ENCODE measurements at regions not wholly inside any gene's neighbourhood (a gene's known extent, or its start where the extent isn't known, plus 50 kb on each side); places are given as distances from the start of the nearest gene placed in this dataset.

DNA sequence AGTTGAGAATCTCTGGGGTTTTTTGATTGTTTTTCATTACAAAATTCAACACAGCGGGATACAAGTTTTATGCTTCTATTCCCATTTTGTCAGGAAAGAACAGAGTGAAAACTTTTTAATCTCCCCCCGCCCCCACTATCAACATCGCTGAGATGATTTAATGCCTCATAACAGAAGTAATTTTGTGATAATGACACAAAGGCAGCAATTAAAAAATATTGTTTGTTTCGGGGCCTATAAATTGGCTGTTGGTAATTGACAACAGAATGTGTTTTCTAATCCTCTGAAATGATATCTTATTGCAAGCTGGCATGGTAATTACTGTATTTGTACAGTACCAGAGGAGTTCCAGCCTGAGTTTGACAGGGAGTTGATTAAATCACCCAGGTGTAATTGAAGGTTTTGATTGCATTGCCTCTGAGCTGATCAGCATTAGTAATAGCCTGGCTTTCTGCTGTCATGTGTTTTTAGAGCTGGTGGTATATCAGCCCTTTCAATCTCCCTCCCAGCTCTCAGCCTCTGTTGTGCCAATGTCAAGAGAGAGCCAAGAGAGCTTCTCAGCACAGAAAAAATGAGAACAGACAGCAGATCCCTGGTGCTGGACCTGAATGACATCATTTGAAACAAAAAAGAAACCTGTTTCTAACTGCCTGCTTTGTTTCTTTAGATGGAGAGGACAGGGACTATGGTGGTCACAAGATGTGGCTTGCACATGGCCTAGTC is 265.1 kb downstream of the FAM76B start:
- no peaks in the 10 kb centered on the region for H3K36me3 ChIP-seq (ENCODE audit: control insufficient read depth in 2 of 2, extremely low read depth in 1 of 2, insufficient read depth in 2 of 2, low read length in 2 of 2)
- H3K9ac ChIP-seq (replicated peaks; ENCODE audit: extremely low read depth, insufficient read depth, low read length): no peak overlapping the region
- no peak overlapping the region for H3K27ac ChIP-seq (ENCODE audit: insufficient read depth, low read depth, low read length)
- TF ChIP-seq EZH2 (IDR thresholded peaks at IDR 0.05; ENCODE audit: borderline replicate concordance, low read depth, low read length, severe bottlenecking): no peak
- TF ChIP-seq, protein P1, sequence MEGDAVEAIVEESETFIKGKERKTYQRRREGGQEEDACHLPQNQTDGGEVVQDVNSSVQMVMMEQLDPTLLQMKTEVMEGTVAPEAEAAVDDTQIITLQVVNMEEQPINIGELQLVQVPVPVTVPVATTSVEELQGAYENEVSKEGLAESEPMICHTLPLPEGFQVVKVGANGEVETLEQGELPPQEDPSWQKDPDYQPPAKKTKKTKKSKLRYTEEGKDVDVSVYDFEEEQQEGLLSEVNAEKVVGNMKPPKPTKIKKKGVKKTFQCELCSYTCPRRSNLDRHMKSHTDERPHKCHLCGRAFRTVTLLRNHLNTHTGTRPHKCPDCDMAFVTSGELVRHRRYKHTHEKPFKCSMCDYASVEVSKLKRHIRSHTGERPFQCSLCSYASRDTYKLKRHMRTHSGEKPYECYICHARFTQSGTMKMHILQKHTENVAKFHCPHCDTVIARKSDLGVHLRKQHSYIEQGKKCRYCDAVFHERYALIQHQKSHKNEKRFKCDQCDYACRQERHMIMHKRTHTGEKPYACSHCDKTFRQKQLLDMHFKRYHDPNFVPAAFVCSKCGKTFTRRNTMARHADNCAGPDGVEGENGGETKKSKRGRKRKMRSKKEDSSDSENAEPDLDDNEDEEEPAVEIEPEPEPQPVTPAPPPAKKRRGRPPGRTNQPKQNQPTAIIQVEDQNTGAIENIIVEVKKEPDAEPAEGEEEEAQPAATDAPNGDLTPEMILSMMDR (IDR thresholded peaks at IDR 0.05; ENCODE audit: extremely low read depth in 1 of 2, insufficient read depth in 1 of 2, low read depth in 1 of 2, low read length in 2 of 2): no peak
- TF ChIP-seq FOS (IDR thresholded peaks at IDR 0.05; ENCODE audit: borderline replicate concordance, insufficient read depth, low read length): no peak
- TF ChIP-seq MYC (IDR thresholded peaks at IDR 0.05; ENCODE audit: low read depth, low read length): no peak
- no peak for TF ChIP-seq JUN (IDR thresholded peaks at IDR 0.05; ENCODE audit: borderline replicate concordance, insufficient read depth, insufficient read length, low read depth)
- no peak for TF ChIP-seq POLR2AphosphoS5 (IDR thresholded peaks at IDR 0.05; ENCODE audit: insufficient read depth, low read depth, low read length)
- TF ChIP-seq, protein P2, sequence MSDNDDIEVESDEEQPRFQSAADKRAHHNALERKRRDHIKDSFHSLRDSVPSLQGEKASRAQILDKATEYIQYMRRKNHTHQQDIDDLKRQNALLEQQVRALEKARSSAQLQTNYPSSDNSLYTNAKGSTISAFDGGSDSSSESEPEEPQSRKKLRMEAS (IDR thresholded peaks at IDR 0.05; ENCODE audit: insufficient read depth, insufficient read length): no peak
- TF ChIP-seq POLR2A (IDR thresholded peaks at IDR 0.05; ENCODE audit: low read depth, low read length): no peak
- TF ChIP-seq GATA2 (IDR thresholded peaks at IDR 0.05; ENCODE audit: insufficient read depth, insufficient read length, low read depth, low read length): no peak
- DNase-seq (ENCODE audit: low read depth, low spot score): no peak
- H3K79me2 ChIP-seq (ENCODE audit: control insufficient read depth, insufficient read depth, low read length): no peaks in the 10 kb centered on the region
- intact Hi-C loops (cut with micrococcal nuclease) (no loop called here), dilution Hi-C loops (cut with MboI; ENCODE audit: extremely low pct_ligation_motif_present, low sequenced_read_pairs) (no loop called here)
- CTCF ChIA-PET: interaction anchor here (0.7 to 1.3 kb wide), 2 partner anchors 8 to 13 kb away, joined by 3 read pairs; no protein-coding TSS in a partner anchor
- no peaks in the 10 kb centered on the region for H3K9me1 ChIP-seq (replicated peaks; ENCODE audit: control insufficient read depth, extremely low read depth, insufficient read depth, low read length)
- FAIRE-seq: no peak
- H2AFZ ChIP-seq (ENCODE audit: low read depth, low read length): no peak overlapping the region
- POLR2A ChIA-PET: no interaction called here
- no peaks in the 10 kb centered on the region for H3K9me3 ChIP-seq (replicated peaks; ENCODE audit: control insufficient read depth, insufficient read depth, low read length)
- H3K27me3 ChIP-seq (ENCODE audit: control insufficient read depth in 2 of 2, insufficient read depth in 2 of 2, low read length in 2 of 2): no peaks in the 10 kb centered on the region
- no peaks in the 10 kb centered on the region for H3K4me1 ChIP-seq (ENCODE audit: control insufficient read depth, extremely low read depth, insufficient read depth, low read length)
- H3K4me3 ChIP-seq (replicated peaks in 1 of 3; ENCODE audit: insufficient read depth in 1 of 3, low read depth in 1 of 3, low read length in 3 of 3): no peak overlapping the region
- no peak overlapping the region for H3K4me2 ChIP-seq (ENCODE audit: insufficient read depth, low read length)
- no TSS peak for BruUV-seq (replicated peaks)
- H4K20me1 ChIP-seq (replicated peaks; ENCODE audit: control insufficient read depth, extremely low read depth, insufficient read depth, low read length): no peaks in the 10 kb centered on the region

Data from endothelial cell of umbilical vein (primary cell).